HFFc6 (cell line): ENCODE measurements at regions not wholly inside any gene's neighbourhood (a gene's known extent, or its start where the extent isn't known, plus 50 kb on each side); places are given as distances from the start of the nearest gene placed in this dataset.

Experiments
- DNase-seq: peaks from one replicate; pipeline ENCODE4 v3.0.0-alpha.2; 2018
- H3K27ac Mint-ChIP-seq: 2 replicates; pipeline ENCODE4 v1.8.0; 2020; ENCODE audit warnings: mild to moderate bottlenecking, mixed read lengths
- H3K27me3 Mint-ChIP-seq: 2 replicates; pipeline ENCODE4 v1.8.0; 2021; ENCODE audit warnings: mild to moderate bottlenecking, moderate library complexity, mixed read lengths; ENCODE audit not compliant: insufficient read depth
- H3K36me3 Mint-ChIP-seq: 2 replicates; pipeline ENCODE4 v1.8.0; 2021; ENCODE audit warnings: low read depth, mixed read lengths
- H3K4me1 Mint-ChIP-seq: 2 replicates; pipeline ENCODE4 v1.8.0; 2020; ENCODE audit warnings: low read depth, mixed read lengths
- H3K4me3 Mint-ChIP-seq: 2 replicates; pipeline ENCODE4 v1.8.0; 2020; ENCODE audit warnings: mild to moderate bottlenecking, moderate library complexity, mixed read lengths
- H3K9me3 Mint-ChIP-seq: 2 replicates; pipeline ENCODE4 v1.8.0; 2020; ENCODE audit warnings: mild to moderate bottlenecking, mixed read lengths
- CTCF ChIP-seq: fragments of 200-600 bp; sonication (generic); IDR thresholded peaks from 2 replicates; pipeline ENCODE4 v1.5.0; 2021; ENCODE audit warnings: antibody characterized with exemption, mild to moderate bottlenecking

- H3K27ac Mint-ChIP-seq, result no peak overlapping the region
- no peak for DNase-seq
- H3K4me1 Mint-ChIP-seq, result no peaks in the 10 kb centered on the region
- H3K4me3 Mint-ChIP-seq, result no peak overlapping the region
- H3K27me3 Mint-ChIP-seq, result no peaks in the 10 kb centered on the region
- TF ChIP-seq CTCF, result no peak
- 0 out of 2 replicates have a peak, but pooled peaks cover 4% of the 10 kb centered on the region for H3K36me3 Mint-ChIP-seq
- H3K9me3 Mint-ChIP-seq, result peaks cover 30% of the 10 kb centered on the region
Measured at GRCh38 chr15:94638183-94638582, 406.8 kb downstream of the MCTP2 start.

GRCh38 chr15:94639701-94640100 is 408.3 kb downstream of the MCTP2 start:
- no peak for TF ChIP-seq CTCF
- H3K36me3 Mint-ChIP-seq, result 0 out of 2 replicates have a peak, but pooled peaks cover 4% of the 10 kb centered on the region
- peaks cover 26% of the 10 kb centered on the region for H3K9me3 Mint-ChIP-seq
- H3K4me3 Mint-ChIP-seq, result no peak overlapping the region
- H3K4me1 Mint-ChIP-seq, result no peaks in the 10 kb centered on the region
- no peak overlapping the region for H3K27ac Mint-ChIP-seq
- H3K27me3 Mint-ChIP-seq, result no peaks in the 10 kb centered on the region
- no peak for DNase-seq

- Mint-ChIP-seq H3K36me3 (0 out of 2 replicates have a peak, but pooled peaks cover 4% of the 10 kb centered on the region), H3K27me3 (no peaks in the 10 kb centered on the region), H3K4me1 (no peaks in the 10 kb centered on the region), H3K27ac (no peak overlapping the region), H3K4me3 (no peak overlapping the region), H3K9me3 (peaks cover 19% of the 10 kb centered on the region)
- DNase-seq, result no peak
- TF ChIP-seq CTCF, result no peak
Measured at GRCh38 chr15:94644433-94644832, 413.1 kb downstream of the MCTP2 start.

GRCh38 chr15:94653071-94653470 is 421.7 kb downstream of the MCTP2 start:
- Mint-ChIP-seq H3K4me3 (no peak overlapping the region), H3K4me1 (no peaks in the 10 kb centered on the region), H3K9me3 (peaks cover 22% of the 10 kb centered on the region), H3K27me3 (peaks cover 4% of the 10 kb centered on the region; the same call in 1 of the 2 replicates), H3K27ac (no peak overlapping the region), H3K36me3 (no peaks in the 10 kb centered on the region)
- DNase-seq, result no peak
- TF ChIP-seq CTCF, result no peak

- DNase-seq, result no peak
- no peak overlapping the region for H3K27ac Mint-ChIP-seq
- peaks cover 20% of the 10 kb centered on the region for H3K9me3 Mint-ChIP-seq
- no peak for TF ChIP-seq CTCF
- H3K36me3 Mint-ChIP-seq, result no peaks in the 10 kb centered on the region
- H3K27me3 Mint-ChIP-seq, result peaks cover 4% of the 10 kb centered on the region; the same call in 1 of the 2 replicates
- no peak overlapping the region for H3K4me3 Mint-ChIP-seq
- no peaks in the 10 kb centered on the region for H3K4me1 Mint-ChIP-seq
Measured at GRCh38 chr15:94655249-94655880, 424.0 kb downstream of the MCTP2 start.
